ENCODE measurements at regions not wholly inside any gene's neighbourhood (a gene's known extent, or its start where the extent isn't known, plus 50 kb on each side); places are given as distances from the start of the nearest gene placed in this dataset.

DNA sequence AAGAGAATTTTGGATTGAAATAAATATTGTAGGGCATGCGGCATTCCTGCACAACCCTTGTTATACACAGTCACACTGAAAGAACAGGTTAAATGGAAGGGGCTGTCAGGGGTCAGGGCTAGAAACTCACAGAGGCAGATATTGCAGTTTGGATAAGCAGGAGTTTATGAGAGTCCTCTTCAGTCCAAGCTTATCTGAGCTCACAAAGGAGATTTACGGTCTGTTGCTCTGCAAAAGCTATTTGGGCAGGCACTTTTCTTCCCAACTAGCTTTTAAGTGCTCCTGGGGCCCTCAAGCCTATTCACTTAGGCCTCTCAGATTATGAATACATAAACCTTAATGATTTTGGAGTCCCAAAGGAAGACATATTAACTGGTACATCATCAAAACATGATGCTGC, 156.2 kb downstream of the SOX4 start:
- TF ChIP-seq EZH2 (IDR thresholded peaks at IDR 0.05; ENCODE audit: insufficient read depth, poor library complexity, severe bottlenecking) (no peak), EZH2phosphoT487 (IDR thresholded peaks at IDR 0.05; ENCODE audit: insufficient read depth, low read depth) (no peak)
